ENCODE measurements at regions not wholly inside any gene's neighbourhood (a gene's known extent, or its start where the extent isn't known, plus 50 kb on each side); places are given as distances from the start of the nearest gene placed in this dataset.

GRCh38 chr1:117678246-117678977, 72.6 kb downstream of the TENT5C start:
- DNase-seq (ENCODE audit: low read depth), result no peak

DNA sequence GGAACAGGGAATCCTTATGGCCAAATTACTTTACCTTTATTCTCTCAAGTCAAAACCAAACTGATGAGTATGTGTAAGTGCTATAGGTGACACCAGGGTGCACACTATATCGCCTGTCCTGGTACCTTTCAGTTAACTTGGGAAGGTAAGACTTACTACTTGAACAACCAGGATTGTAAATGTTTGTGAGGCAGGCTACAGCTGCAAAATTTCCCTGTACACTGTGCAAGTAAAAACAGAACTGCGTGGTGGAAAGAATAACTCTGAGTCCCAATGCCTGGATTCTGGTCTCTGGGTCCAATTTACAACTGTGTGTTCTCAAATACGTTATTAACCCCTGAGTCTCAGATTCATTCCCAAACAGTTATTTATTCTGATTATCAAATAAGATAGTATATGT, 73.5 kb downstream of the TENT5C start:
- DNase-seq (ENCODE audit: low read depth), result no peak

DNA sequence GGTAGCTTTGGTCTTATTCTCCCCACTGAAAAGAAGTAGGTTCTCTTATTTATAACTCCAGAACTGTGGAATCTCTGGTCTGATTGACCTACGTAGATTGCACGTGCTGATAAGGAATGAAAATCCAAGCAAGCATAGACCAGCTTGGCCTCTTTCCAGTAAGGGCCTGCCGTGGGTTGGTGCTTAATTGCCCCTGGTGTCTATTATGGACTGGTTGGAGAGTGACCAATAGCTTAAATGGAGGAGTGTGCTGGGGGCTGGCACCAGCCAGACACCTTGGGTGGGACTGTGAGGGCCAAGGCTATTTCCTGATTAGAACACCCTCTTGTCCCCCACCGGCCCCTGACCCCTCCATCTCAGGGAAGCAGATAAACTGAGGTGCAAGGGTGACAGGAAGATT, 74.0 kb downstream of the TENT5C start:
- DNase-seq (ENCODE audit: low read depth), result no peak

DNA sequence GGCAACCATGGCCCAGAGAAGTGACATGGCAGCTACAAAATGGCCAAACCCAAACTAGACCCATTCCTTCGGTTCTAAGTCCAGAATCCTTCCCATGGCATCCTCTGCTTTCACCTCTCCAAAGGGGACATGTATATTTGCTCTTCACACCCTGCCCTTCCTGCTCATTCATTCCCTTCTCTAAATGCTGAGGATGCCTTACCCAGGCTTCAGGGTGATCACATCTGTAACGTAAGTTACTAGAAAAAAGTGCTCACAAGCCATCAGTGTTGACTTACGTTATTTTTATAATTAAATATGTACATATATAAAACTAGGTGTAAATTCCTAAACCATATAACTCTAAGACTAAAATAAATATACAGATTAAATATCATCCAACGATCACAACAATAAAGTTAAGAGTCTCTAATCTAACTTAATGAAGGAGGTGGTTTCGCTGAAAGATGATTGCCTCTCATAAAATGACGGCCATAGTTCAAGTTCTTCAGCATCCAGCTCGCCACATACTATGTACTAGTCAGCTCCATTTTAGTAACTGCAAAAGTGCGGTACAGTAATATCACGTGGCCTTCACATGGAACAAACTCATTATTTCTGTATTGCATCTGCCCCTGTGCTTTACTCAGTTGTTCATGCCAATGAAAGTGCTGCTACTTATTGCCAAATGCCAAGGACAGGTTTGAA, 74.6 kb downstream of the TENT5C start:
- DNase-seq (ENCODE audit: low read depth), result no peak

DNA sequence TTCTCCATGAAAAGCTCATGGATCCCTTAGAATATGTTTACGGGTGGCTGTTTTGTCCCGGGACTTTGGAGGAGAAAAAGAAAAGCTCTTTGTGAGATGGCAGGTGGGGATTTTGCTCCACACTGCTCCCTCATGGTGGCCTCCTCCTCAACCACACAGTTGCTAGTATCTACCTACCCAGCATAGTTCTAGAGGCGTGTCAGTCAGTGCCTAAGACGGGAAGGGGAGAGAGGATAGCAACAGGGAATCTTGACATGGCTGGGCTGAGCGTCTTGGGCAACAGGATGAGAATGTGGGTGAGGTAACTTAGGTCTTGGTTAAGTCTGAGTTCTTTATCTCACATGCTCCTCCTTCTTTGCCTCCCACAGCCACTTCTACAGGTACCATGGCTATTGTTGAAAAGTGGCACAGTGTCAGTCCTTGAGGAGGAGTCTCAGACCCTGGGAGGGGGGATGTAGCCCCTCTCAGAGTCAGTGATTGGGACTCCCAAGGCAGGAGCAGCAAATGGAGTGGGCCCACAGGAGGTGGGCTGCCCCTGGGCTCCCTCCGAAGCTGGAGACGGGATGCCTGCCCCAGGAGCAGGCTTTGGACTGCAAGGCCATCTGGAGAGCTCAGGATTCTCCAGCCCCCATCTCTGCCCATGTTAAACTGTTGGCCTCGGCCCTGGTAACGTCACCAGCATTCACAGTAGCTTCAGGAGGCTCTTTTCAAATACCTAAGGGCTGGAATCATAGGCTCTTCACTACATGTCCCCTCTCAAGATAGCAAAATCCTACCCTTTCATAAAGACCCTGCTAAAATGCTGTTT, 75.4 kb downstream of the TENT5C start:
- DNase-seq (ENCODE audit: low read depth), result no peak

DNA sequence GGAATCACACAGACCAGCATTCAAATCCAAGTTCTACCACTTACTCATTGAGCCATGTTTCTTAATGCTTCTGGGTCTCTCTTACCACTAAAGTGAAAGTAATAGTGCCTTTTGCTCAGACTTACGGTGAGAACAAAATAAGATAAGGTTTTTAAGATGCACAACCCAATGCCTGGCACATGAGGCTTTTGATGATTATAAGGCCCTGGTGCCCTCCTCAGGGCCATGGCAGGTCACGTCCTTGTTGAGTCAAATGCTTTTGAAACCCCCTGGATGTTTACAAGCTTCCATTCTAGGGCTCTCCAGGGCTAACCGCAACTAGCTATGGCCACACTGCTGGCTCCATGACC, 76.0 kb downstream of the TENT5C start:
- no peak for DNase-seq (ENCODE audit: low read depth)

- no peak for DNase-seq (ENCODE audit: low read depth)
Measured at GRCh38 chr1:117682372-117682771, 76.5 kb downstream of the TENT5C start.

GRCh38 chr1:117683571-117684285, 77.9 kb downstream of the TENT5C start:
- no peak for DNase-seq (ENCODE audit: low read depth)

DNA sequence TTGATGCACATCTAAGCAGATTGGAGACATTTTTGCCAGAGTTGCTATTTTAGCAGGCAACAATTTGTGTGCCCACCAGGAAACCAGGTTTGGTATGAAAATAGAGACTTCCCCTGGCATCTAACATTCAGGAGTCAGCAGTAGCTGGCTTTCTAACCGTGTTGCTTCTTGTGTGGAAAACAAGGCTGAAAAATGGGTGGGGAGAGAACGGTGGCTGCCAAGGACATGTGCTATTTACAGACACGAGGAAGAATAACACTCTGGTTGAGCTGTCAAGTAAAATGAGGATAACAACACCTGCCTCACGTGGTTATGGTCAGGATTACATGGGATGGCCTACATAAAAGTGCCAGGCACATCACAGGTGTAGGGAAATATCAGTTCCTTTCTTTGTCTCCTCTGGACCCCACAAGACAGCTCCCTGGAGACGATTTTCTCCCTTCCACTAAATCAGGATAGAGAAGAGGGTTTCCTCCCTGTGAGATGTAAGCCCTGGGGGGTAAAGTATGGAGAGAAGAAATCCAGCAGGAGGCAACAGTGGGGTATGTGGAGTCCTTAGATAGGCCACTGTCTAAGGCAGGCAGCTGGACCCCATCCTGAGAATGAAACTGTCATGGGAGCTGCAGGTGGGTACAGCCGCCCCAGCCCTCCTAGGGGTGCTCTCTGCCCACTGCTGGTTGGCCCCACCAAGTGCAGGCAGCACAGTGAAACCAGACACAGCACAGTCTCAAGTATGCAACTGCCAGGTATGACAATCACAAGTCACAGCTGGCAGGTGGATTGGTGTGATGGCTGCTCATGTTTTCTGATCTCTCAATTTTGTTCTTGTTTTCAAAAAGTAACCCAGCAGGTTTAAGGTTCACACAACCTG, 80.3 kb downstream of the TENT5C start:
- no peak for DNase-seq (ENCODE audit: low read depth)

DNA sequence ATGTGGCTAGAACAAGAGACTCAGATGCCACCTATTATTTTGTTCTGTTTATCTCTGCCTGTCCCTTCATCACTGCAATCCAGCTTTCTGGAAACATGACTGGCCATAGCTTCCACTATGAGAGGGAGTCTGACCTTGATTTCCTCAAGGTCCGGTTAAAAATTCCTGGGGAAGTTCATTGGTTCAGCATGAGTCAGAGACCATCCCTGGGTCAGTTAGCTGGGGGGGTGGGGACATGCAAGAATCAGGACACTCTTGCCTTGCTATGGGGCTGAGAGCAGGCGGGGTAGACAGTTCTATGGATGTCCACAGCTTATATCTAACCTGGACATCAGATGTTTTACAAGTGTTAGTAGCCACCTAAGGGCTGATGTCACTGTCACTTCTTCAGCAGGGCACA, 81.1 kb downstream of the TENT5C start:
- DNase-seq (ENCODE audit: low read depth), result no peak

GRCh38 chr1:117689997-117690625, 84.3 kb downstream of the TENT5C start:
- DNase-seq (ENCODE audit: low read depth), result no peak

DNA sequence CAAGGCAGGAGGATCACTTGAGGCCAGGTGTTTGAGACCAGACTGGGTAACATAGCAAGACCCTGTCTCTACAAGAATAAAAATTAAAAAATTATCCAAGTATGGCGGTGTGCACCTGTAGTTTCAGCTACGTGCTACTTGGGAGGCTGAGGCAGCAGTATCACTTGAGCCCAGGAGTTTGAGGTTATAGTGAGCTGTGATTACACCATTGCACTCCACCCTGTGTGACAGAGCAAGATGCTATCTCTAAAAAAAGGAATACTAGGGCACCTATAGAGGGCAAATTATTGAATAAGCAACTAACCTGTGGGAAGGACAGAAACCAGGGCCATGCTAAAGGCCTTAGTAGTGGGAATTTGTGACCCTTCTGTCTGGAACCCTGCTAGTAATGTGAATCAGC, 86.1 kb downstream of the TENT5C start:
- no peak for DNase-seq (ENCODE audit: low read depth)

DNA sequence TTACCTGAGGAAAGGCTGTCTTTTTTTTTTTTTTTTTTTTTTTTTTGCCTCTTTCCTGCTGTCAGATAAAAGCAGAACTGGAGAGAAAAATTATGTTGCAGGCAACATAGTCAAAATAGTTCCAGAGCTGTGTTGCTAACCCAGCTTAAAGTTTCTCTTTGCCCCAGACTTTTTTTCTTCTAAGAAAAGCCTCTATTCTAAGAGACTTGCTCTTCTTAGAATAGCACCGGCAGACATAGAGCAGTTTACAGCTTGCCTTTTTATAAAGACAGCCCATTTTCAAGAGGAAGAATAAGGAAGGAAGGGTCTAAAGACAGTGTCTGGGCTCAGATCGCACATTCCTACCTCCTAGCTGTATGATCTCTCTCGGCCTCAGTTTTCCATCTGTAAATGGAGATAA, 88.7 kb downstream of the TENT5C start:
- no peak for DNase-seq (ENCODE audit: low read depth)

- no peak for DNase-seq (ENCODE audit: low read depth)
Measured at GRCh38 chr1:117695796-117696490, 90.1 kb downstream of the TENT5C start.

DNA sequence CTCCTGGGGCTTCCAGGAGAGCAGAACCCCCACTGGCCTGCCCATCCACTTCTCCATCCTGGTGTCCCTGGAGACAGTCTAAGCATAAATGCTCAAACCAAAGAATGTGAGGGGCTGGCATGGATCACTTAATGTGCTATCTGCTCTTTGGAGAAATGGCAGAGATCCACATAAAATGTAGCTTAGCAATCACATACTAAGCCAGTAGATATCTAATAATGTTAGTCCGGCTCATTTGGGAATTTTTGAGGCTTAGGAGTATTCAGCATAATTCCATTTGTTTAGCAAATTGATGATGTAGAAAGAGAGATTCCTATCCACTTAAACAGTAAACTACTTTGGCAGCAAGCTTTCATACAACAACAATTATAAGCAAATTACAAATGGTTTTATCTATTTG, 90.7 kb downstream of the TENT5C start:
- DNase-seq (ENCODE audit: low read depth), result no peak

DNA sequence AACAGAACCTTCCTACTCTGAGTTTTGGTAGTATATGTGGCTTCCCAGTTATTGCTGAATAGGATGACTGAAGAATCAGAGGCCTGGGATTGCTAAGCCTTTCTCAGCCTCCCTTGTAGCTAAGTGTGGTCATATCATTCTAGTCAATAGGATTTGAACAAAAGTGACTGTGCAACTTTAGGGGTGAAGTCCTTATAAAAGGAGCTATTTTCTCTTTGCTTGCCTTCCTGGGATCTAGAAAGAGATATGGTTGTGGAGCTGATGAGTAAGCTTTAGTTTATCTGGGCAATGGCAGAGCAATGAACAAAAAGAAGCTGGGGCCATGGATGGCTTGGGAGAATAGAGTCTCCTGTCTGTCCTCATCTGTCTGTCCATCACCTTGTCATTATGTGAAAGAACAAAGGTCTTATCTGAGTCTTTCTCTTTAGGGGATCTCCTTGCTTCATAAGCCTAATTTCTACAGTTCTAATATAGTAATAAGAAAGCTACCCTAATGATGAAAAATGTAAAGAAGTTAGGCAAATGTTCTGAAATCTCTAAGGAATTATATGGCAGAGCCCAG, 91.5 kb downstream of the TENT5C start:
- no peak for DNase-seq (ENCODE audit: low read depth)

GRCh38 chr1:117698398-117699160, 92.7 kb downstream of the TENT5C start:
- no peak for DNase-seq (ENCODE audit: low read depth)

DNA sequence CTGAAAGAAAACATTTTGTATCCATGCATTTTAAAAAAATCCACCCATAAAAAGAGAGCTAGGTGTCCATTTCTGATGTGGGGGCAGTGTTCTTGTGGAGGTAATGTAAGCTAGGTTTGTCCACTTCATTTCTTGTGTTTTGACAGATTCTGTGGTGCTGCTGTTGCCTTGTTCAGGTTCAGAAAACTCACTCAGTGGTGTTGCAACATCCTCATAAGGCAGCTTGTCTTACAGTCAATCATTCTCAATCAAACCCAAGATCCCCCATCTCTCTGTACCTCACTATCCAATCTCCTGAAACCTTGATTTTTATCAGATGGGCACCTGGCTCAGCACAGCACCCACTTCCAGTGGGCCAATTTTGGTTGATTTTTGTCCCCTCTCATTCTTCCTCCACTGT, 94.1 kb downstream of the TENT5C start:
- DNase-seq (ENCODE audit: low read depth), result no peak

DNA sequence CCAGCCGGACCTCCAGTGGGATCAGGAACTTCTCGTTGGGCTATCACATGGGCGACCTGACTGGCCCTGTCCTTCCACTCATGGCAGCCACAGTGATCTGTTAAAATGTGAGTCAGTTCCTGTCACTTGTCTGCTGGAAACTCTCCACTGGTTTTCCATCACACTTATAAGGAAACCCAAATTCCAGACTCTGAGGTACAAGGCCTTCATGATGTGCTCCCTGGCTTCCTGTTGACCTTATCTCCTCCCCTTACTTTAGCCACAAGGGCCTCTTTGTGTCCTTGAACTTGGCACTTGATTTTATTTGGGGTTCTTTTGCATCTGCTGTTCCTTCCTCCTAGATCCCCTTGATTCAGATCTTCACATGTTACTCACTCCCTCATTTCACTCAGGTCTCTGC, 96.8 kb downstream of the TENT5C start:
- no peak for DNase-seq (ENCODE audit: low read depth)
